ENCODE measurements at regions not wholly inside any gene's neighbourhood (a gene's known extent, or its start where the extent isn't known, plus 50 kb on each side); places are given as distances from the start of the nearest gene placed in this dataset.

- no peak for TF ChIP-seq EZH2 (IDR thresholded peaks at IDR 0.05; ENCODE audit: low read depth, unreplicated experiment)
- TF ChIP-seq, protein P1, sequence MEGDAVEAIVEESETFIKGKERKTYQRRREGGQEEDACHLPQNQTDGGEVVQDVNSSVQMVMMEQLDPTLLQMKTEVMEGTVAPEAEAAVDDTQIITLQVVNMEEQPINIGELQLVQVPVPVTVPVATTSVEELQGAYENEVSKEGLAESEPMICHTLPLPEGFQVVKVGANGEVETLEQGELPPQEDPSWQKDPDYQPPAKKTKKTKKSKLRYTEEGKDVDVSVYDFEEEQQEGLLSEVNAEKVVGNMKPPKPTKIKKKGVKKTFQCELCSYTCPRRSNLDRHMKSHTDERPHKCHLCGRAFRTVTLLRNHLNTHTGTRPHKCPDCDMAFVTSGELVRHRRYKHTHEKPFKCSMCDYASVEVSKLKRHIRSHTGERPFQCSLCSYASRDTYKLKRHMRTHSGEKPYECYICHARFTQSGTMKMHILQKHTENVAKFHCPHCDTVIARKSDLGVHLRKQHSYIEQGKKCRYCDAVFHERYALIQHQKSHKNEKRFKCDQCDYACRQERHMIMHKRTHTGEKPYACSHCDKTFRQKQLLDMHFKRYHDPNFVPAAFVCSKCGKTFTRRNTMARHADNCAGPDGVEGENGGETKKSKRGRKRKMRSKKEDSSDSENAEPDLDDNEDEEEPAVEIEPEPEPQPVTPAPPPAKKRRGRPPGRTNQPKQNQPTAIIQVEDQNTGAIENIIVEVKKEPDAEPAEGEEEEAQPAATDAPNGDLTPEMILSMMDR (conservative IDR thresholded peaks at IDR 0.05; ENCODE audit: low read depth in 2 of 2), result no peak
These were observed 437.2 kb downstream of the HINT1 start for GRCh38 chr5:130727830-130728229.

Data from GM23338 (cell line).